Gastrocnemius medialis (tissue), 4 donors: ENCODE measurements at regions not wholly inside any gene's neighbourhood (a gene's known extent, or its start where the extent isn't known, plus 50 kb on each side); places are given as distances from the start of the nearest gene placed in this dataset.

Experiments used
- POLR2A ChIP-seq, 2 donors: fragments of 450-650 bp; IDR thresholded peaks; one replicate each; pipeline ENCODE4 v1.6.1; 2017; ENCODE audit warnings: antibody characterized with exemption in 2 of 2, mild to moderate bottlenecking in 2 of 2, moderate library complexity in 2 of 2
- TF ChIP-seq, protein P1 (sequence below), 5 experiments: fragments of 450-650 bp in 3 of 5; fragments of 200-600 bp in 2 of 5; sonication (generic) in 2 of 5; IDR thresholded peaks in 4 of 5; conservative IDR thresholded peaks in 1 of 5; 1 replicate in 4 of 5; 2 replicates in 1 of 5; pipeline ENCODE4 v1.5.1; 2016 to 2019; ENCODE audit warnings: antibody characterized with exemption in 5 of 5, mild to moderate bottlenecking in 3 of 5, moderate library complexity in 3 of 5

- TF ChIP-seq, protein P1, sequence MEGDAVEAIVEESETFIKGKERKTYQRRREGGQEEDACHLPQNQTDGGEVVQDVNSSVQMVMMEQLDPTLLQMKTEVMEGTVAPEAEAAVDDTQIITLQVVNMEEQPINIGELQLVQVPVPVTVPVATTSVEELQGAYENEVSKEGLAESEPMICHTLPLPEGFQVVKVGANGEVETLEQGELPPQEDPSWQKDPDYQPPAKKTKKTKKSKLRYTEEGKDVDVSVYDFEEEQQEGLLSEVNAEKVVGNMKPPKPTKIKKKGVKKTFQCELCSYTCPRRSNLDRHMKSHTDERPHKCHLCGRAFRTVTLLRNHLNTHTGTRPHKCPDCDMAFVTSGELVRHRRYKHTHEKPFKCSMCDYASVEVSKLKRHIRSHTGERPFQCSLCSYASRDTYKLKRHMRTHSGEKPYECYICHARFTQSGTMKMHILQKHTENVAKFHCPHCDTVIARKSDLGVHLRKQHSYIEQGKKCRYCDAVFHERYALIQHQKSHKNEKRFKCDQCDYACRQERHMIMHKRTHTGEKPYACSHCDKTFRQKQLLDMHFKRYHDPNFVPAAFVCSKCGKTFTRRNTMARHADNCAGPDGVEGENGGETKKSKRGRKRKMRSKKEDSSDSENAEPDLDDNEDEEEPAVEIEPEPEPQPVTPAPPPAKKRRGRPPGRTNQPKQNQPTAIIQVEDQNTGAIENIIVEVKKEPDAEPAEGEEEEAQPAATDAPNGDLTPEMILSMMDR (IDR thresholded peaks at IDR 0.05 in 4 of 5, conservative IDR thresholded peaks at IDR 0.05 in 1 of 5): no peak
- no peak for TF ChIP-seq POLR2A (IDR thresholded peaks at IDR 0.05)
Measured at GRCh38 chr10:106033065-106033464, 1131.4 kb downstream of the SORCS1 start.
